SK-N-SH (cell line): ENCODE measurements at regions not wholly inside any gene's neighbourhood (a gene's known extent, or its start where the extent isn't known, plus 50 kb on each side); places are given as distances from the start of the nearest gene placed in this dataset.

Source experiments
- CTCF ChIA-PET: fragments of 300-600, 350-600 bp; formaldehyde crosslinking; extraction: SDS; loops from one replicate; lab custom pipeline; 2021; lab: Yijun Ruan, JAX
- POLR2A ChIA-PET: fragments of 350-600 bp; sonication (Branson Sonifier 250); formaldehyde crosslinking; extraction: SDS; loops from one replicate; lab custom pipeline; 2020; ENCODE audit warnings: antibody characterized with exemption, inconsistent platforms; lab: Yijun Ruan, JAX
- DNase-seq: peaks from one replicate; pipeline ENCODE4 v3.0.0; 2012
- H2AFZ ChIP-seq: fragments of 200-600 bp; sonication (generic); 2 replicates; pipeline ENCODE4 v1.8.1; 2016; ENCODE audit warnings: antibody characterized with exemption, mild to moderate bottlenecking, low read depth
- H3F3A ChIP-seq: fragments of 200-600 bp; sonication (generic); replicated peaks from 2 replicates; pipeline ENCODE3; 2016; ENCODE audit warnings: antibody characterized with exemption, mild to moderate bottlenecking; ENCODE audit not compliant: insufficient read depth
- H3K27ac ChIP-seq, 2 experiments: fragments of 200-500 bp in 1 of 2; fragments of 200-600 bp in 1 of 2; sonication (Bioruptor generic) in 1 of 2; sonication (generic), shearing (Covaris generic) in 1 of 2; 2 replicates each; pipeline versions ENCODE4 v1.5.1 to v1.6.1; 2014 to 2016; ENCODE audit warnings: low read depth in 2 of 2, inconsistent platforms in 1 of 2, low read length in 1 of 2, mild to moderate bottlenecking in 1 of 2, mixed read lengths in 1 of 2
- H3K27me3 ChIP-seq: fragments of 200-600 bp; sonication (generic), shearing (Covaris generic); 2 replicates; pipeline ENCODE4 v1.6.1; 2016; ENCODE audit warnings: mixed run types; ENCODE audit not compliant: insufficient read depth
- H3K36me3 ChIP-seq, 2 experiments: fragments of 200-500 bp in 1 of 2; fragments of 200-600 bp in 1 of 2; sonication (Bioruptor generic) in 1 of 2; sonication (generic) in 1 of 2; replicated peaks in 1 of 2; 2 replicates each; pipeline versions ENCODE3 to v1.5.1; 2014 to 2016; ENCODE audit warnings: low read length in 1 of 2, mild to moderate bottlenecking in 1 of 2; ENCODE audit not compliant: insufficient read depth in 2 of 2, control insufficient read depth in 1 of 2
- H3K4me1 ChIP-seq, 2 experiments: fragments of 200-500 bp in 1 of 2; fragments of 200-600 bp in 1 of 2; sonication (Bioruptor generic) in 1 of 2; sonication (generic), shearing (Covaris generic) in 1 of 2; 2 replicates each; pipeline versions ENCODE4 v1.5.1 to v1.6.1; 2014 to 2016; ENCODE audit warnings: low read depth in 1 of 2, low read length in 1 of 2, mixed run types in 1 of 2; ENCODE audit not compliant: insufficient read depth in 2 of 2, control insufficient read depth in 1 of 2
- H3K4me2 ChIP-seq: fragments of 200-600 bp; sonication (generic), shearing (Covaris generic); 2 replicates; pipeline ENCODE4 v1.6.1; 2017; ENCODE audit warnings: mixed run types
- H3K4me3 ChIP-seq, 2 experiments: fragments of 200-500 bp in 1 of 2; fragments of 200-600 bp in 1 of 2; sonication (Bioruptor generic) in 1 of 2; sonication (generic), shearing (Covaris generic) in 1 of 2; 2 replicates each; pipeline versions ENCODE4 v1.5.1 to v1.8.1; 2014 to 2016; ENCODE audit warnings: low read depth in 2 of 2, inconsistent platforms in 1 of 2, low read length in 1 of 2, mild to moderate bottlenecking in 1 of 2, mixed read lengths in 1 of 2, moderate library complexity in 1 of 2
- H3K79me2 ChIP-seq: fragments of 200-600 bp; sonication (generic); 2 replicates; pipeline ENCODE4 v1.8.1; 2017; ENCODE audit warnings: mild to moderate bottlenecking; ENCODE audit not compliant: insufficient read depth
- H3K9ac ChIP-seq: fragments of 200-600 bp; sonication (generic); 2 replicates; pipeline ENCODE4 v1.6.1; 2017; ENCODE audit warnings: mixed run types
- H3K9me2 ChIP-seq: fragments of 200-600 bp; sonication (generic); 2 replicates; pipeline ENCODE4 v1.6.1; 2017; ENCODE audit warnings: mixed run types
- H3K9me3 ChIP-seq: fragments of 200-600 bp; sonication (generic); 2 replicates; pipeline ENCODE4 v1.6.1; 2017; ENCODE audit warnings: mixed run types, mild to moderate bottlenecking, moderate library complexity
- H4K20me1 ChIP-seq: fragments of 200-600 bp; sonication (generic); 2 replicates; pipeline ENCODE4 v1.6.1; 2017; ENCODE audit warnings: mild to moderate bottlenecking, mixed run types; ENCODE audit not compliant: insufficient read depth
- CHD2 ChIP-seq: fragments of 150-350 bp; IDR thresholded peaks from 2 replicates; pipeline ENCODE4 v1.6.1; 2018; ENCODE audit warnings: low read length; ENCODE audit not compliant: partially characterized antibody
- ELF1 ChIP-seq: IDR thresholded peaks from 2 replicates; pipeline ENCODE4 v1.4.0; 2012
- EZH2phosphoT487 ChIP-seq: fragments of 200-600 bp; sonication (generic); IDR thresholded peaks from 2 replicates; pipeline ENCODE4 v1.6.1; 2017; ENCODE audit warnings: low read depth, mixed run types, mild to moderate bottlenecking, antibody characterized with exemption, moderate library complexity, borderline replicate concordance
- FOSL2 ChIP-seq: IDR thresholded peaks from 2 replicates; pipeline ENCODE4 v1.4.0; 2012; ENCODE audit warnings: low read depth, mild to moderate bottlenecking, moderate library complexity, borderline replicate concordance
- GABPA ChIP-seq: IDR thresholded peaks from 2 replicates; pipeline ENCODE4 v1.4.0; 2012; ENCODE audit warnings: low read depth, mild to moderate bottlenecking
- GATA2 ChIP-seq: sonication (generic); formaldehyde crosslinking; IDR thresholded peaks from 2 replicates; pipeline ENCODE4 v1.5.0; 2020; ENCODE audit warnings: mild to moderate bottlenecking, missing genetic modification reagents
- JUND ChIP-seq: IDR thresholded peaks from 2 replicates; pipeline ENCODE4 v1.4.0; 2012
- MEF2A ChIP-seq: IDR thresholded peaks from 2 replicates; pipeline ENCODE4 v1.4.0; 2012; ENCODE audit warnings: low read depth, borderline replicate concordance
- POLR2AphosphoS5 ChIP-seq: IDR thresholded peaks from 2 replicates; pipeline ENCODE4 v1.6.1; 2012; ENCODE audit warnings: low read depth, low read length
- RFX5 ChIP-seq: IDR thresholded peaks from 2 replicates; pipeline ENCODE4 v1.6.1; 2012; ENCODE audit warnings: mild to moderate bottlenecking, improper control_type of control experiment, low read length
- TAF1 ChIP-seq: IDR thresholded peaks from 2 replicates; pipeline ENCODE4 v1.6.1; 2012; ENCODE audit warnings: low read depth, mild to moderate bottlenecking, low read length, moderate library complexity, borderline replicate concordance
- TEAD4 ChIP-seq: IDR thresholded peaks from 2 replicates; pipeline ENCODE4 v1.4.0; 2012; ENCODE audit warnings: mild to moderate bottlenecking, borderline replicate concordance; ENCODE audit not compliant: insufficient read depth
- YY1 ChIP-seq: IDR thresholded peaks from 2 replicates; pipeline ENCODE4 v1.4.0; 2012; ENCODE audit warnings: low read depth, mild to moderate bottlenecking
- WGBS: methylation state at CpG from one replicate; pipeline ENCODE4 v1.1.6; 2017; ENCODE audit warnings: low lambda C conversion rate; 5-methylcytosine and 5-hydroxymethylcytosine counted together
- TF ChIP-seq, protein P1 (sequence below): fragments of 150-350 bp; IDR thresholded peaks from 2 replicates; pipeline ENCODE4 v1.6.1; 2017; ENCODE audit warnings: antibody characterized with exemption, low read length, low read depth, borderline replicate concordance
- TF ChIP-seq, protein P2 (sequence below): IDR thresholded peaks from 2 replicates; pipeline ENCODE4; 2012

DNA sequence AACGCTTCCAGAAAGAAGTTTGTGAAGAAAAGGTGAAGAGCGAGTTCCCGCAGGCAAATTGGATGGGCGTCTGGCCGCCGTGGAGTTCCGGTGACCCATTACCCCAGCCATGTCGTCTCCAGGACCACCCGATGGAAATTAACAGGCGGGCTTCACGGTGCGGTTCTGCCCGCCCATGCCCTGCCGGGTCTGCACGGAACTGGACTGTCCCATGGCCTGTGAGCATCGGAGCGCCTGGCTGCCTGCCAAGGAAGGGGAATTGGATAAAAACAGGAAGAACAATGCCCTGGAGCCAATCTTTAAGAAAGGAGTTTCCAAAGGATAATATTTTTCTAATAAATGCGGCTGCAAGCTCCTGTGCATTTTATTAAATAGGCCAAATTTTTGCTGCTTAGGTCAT, 319.8 kb upstream of the SLC7A11 start:
- Histone ChIP-seq H3K79me2 (no peaks in the 10 kb centered on the region), H3K36me3 (no peaks in the 10 kb centered on the region), H3K4me3 (no peak overlapping the region), H3K4me2 (no peak overlapping the region), H2AFZ (no peak overlapping the region), H3K27me3 (no peaks in the 10 kb centered on the region), H3K27ac (no peak overlapping the region), H3K9ac (no peak overlapping the region), H4K20me1 (no peaks in the 10 kb centered on the region), H3K4me1 (no peaks in the 10 kb centered on the region), H3K9me2 (no peaks in the 10 kb centered on the region), H3F3A (no peaks in the 10 kb centered on the region), H3K9me3 (no peaks in the 10 kb centered on the region)
- DNase-seq = no peak
- CTCF ChIA-PET = no interaction called here
- POLR2A ChIA-PET = no interaction called here
- WGBS = 87% methylated on average over 11 of the region's 18 CpGs
- TF ChIP-seq MEF2A = no peak
- no peak for TF ChIP-seq EZH2phosphoT487
- TF ChIP-seq TEAD4 = no peak
- no peak for TF ChIP-seq YY1
- TF ChIP-seq FOSL2 = no peak
- TF ChIP-seq, protein P1, sequence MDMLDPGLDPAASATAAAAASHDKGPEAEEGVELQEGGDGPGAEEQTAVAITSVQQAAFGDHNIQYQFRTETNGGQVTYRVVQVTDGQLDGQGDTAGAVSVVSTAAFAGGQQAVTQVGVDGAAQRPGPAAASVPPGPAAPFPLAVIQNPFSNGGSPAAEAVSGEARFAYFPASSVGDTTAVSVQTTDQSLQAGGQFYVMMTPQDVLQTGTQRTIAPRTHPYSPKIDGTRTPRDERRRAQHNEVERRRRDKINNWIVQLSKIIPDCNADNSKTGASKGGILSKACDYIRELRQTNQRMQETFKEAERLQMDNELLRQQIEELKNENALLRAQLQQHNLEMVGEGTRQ = no peak
- TF ChIP-seq CHD2 = no peak
- no peak for TF ChIP-seq RFX5
- TF ChIP-seq POLR2AphosphoS5 = no peak
- no peak for TF ChIP-seq GATA2 (CRISPR knock-in tag)
- TF ChIP-seq ELF1 = no peak
- TF ChIP-seq GABPA = no peak
- no peak for TF ChIP-seq TAF1
- TF ChIP-seq, protein P2, sequence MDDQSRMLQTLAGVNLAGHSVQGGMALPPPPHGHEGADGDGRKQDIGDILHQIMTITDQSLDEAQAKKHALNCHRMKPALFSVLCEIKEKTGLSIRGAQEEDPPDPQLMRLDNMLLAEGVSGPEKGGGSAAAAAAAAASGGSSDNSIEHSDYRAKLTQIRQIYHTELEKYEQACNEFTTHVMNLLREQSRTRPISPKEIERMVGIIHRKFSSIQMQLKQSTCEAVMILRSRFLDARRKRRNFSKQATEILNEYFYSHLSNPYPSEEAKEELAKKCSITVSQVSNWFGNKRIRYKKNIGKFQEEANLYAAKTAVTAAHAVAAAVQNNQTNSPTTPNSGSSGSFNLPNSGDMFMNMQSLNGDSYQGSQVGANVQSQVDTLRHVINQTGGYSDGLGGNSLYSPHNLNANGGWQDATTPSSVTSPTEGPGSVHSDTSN = no peak
- TF ChIP-seq JUND = no peak

DNA sequence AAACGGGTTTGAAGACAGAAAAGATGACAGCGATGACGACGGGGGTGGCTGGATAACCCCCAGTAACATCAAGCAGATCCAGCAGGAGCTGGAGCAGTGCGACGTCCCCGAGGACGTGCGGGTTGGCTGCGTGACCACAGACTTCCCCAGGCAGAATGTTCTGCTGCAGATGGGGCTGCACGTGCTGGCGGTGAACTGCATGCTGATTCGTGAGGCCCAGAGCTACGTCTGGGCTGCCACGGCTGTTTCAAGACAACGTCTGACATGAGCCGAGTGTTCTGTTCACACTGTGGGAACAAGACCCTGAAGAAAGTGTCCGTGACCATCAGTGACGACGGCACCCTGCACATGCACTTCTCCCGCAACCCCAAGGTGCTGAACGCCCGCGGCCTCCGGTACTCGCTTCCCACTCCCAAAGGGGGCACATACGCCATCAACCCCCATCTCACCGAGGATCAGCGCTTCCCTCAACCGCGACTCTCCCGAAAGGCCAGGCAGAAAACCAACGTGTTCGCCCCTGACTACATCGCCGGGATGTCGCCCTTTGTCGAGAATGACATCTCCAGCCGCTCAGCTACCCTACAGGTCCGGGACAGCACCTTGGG, 319.2 kb upstream of the SLC7A11 start:
- Histone ChIP-seq H3K4me3 (no peak overlapping the region), H3K27me3 (no peaks in the 10 kb centered on the region), H3K27ac (no peak overlapping the region), H3K9me3 (no peaks in the 10 kb centered on the region), H3K4me1 (no peaks in the 10 kb centered on the region), H3F3A (no peaks in the 10 kb centered on the region), H3K36me3 (no peaks in the 10 kb centered on the region), H2AFZ (no peak overlapping the region), H3K79me2 (no peaks in the 10 kb centered on the region), H3K9ac (no peak overlapping the region), H4K20me1 (no peaks in the 10 kb centered on the region), H3K9me2 (no peaks in the 10 kb centered on the region), H3K4me2 (no peak overlapping the region)
- DNase-seq = no peak
- ChIA-PET POLR2A (no interaction called here), CTCF (no interaction called here)
- WGBS = 90% methylated on average over 33 of the region's 40 CpGs
- TF ChIP-seq, protein P2 = no peak
